ENCODE measurements at regions not wholly inside any gene's neighbourhood (a gene's known extent, or its start where the extent isn't known, plus 50 kb on each side); places are given as distances from the start of the nearest gene placed in this dataset.

- TF ChIP-seq CTCF (IDR thresholded peaks at IDR 0.05) (no peak), POLR2A (IDR thresholded peaks at IDR 0.05; ENCODE audit: low read depth) (no peak), EP300 (IDR thresholded peaks at IDR 0.05) (no peak)
These were observed 1440.9 kb upstream of the ADGRL3 start for GRCh38 chr4:59759082-59759825.
